ENCODE measurements at regions not wholly inside any gene's neighbourhood (a gene's known extent, or its start where the extent isn't known, plus 50 kb on each side); places are given as distances from the start of the nearest gene placed in this dataset.
A peak's percentile ranks its signal among the peaks of the same experiment; 100 is the strongest.

- DNase-seq: no peak
Observed at GRCh38 chr18:78741381-78742217, 238.0 kb upstream of the SALL3 start.

- DNase-seq: no peak
Observed at GRCh38 chr18:78742218-78742745, 237.3 kb upstream of the SALL3 start.

- no peak for DNase-seq
Observed at GRCh38 chr18:78743078-78743477, 236.5 kb upstream of the SALL3 start.

- DNase-seq: no peak
Observed at GRCh38 chr18:78751664-78752063, 228.0 kb upstream of the SALL3 start.

- DNase-seq: no peak
Observed at GRCh38 chr18:78753240-78753639, 226.4 kb upstream of the SALL3 start.

- no peak for DNase-seq
Observed at GRCh38 chr18:78754311-78755043, 225.1 kb upstream of the SALL3 start.

- no peak for DNase-seq
Observed at GRCh38 chr18:78757014-78757413, 222.6 kb upstream of the SALL3 start.

GRCh38 chr18:78758496-78758895, 221.1 kb upstream of the SALL3 start:
- no peak for DNase-seq

GRCh38 chr18:78762753-78763152, 216.9 kb upstream of the SALL3 start:
- no peak for DNase-seq

- DNase-seq: no peak
Observed at GRCh38 chr18:78764544-78764943, 215.1 kb upstream of the SALL3 start.

GRCh38 chr18:78765142-78765541, 214.5 kb upstream of the SALL3 start:
- no peak for DNase-seq

- DNase-seq: no peak
Observed at GRCh38 chr18:78765637-78766281, 213.9 kb upstream of the SALL3 start.

- no peak for DNase-seq
Observed at GRCh38 chr18:78766651-78767533, 212.7 kb upstream of the SALL3 start.

GRCh38 chr18:78767648-78768071, 212.0 kb upstream of the SALL3 start:
- no peak for DNase-seq

GRCh38 chr18:78768221-78768620, 211.4 kb upstream of the SALL3 start:
- no peak for DNase-seq

- peak; percentile 62 for DNase-seq
Observed at GRCh38 chr18:78768656-78769501, 210.7 kb upstream of the SALL3 start.

GRCh38 chr18:78769502-78770105, 210.0 kb upstream of the SALL3 start:
- DNase-seq: no peak

- DNase-seq: no peak
Observed at GRCh38 chr18:78770139-78770822, 209.3 kb upstream of the SALL3 start.

- DNase-seq: no peak
Observed at GRCh38 chr18:78770823-78771139, 208.8 kb upstream of the SALL3 start.
